ENCODE measurements at regions not wholly inside any gene's neighbourhood (a gene's known extent, or its start where the extent isn't known, plus 50 kb on each side); places are given as distances from the start of the nearest gene placed in this dataset.

DNA sequence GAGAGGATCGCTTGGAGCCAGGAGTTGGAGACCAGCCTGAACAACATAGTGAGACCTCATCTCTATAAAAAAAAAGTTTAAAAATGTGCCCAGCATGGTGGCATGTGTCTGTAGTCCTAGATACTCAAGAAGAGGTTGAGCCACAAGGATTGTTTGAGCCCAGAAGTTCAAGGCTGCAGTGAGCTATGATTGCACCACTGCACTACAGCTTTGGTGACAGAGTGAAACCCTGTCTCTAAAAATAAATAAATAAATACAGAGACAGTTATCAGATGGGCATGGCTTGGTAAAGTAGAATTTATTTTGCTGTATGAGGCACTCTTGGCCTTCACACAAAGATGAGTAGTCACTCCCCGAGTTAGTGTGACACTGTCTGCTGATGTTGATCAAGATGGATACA, 54.1 kb upstream of the SPRY1 start:
- no peak for TF ChIP-seq POLR2A (IDR thresholded peaks at IDR 0.05)
- TF ChIP-seq, protein P1, sequence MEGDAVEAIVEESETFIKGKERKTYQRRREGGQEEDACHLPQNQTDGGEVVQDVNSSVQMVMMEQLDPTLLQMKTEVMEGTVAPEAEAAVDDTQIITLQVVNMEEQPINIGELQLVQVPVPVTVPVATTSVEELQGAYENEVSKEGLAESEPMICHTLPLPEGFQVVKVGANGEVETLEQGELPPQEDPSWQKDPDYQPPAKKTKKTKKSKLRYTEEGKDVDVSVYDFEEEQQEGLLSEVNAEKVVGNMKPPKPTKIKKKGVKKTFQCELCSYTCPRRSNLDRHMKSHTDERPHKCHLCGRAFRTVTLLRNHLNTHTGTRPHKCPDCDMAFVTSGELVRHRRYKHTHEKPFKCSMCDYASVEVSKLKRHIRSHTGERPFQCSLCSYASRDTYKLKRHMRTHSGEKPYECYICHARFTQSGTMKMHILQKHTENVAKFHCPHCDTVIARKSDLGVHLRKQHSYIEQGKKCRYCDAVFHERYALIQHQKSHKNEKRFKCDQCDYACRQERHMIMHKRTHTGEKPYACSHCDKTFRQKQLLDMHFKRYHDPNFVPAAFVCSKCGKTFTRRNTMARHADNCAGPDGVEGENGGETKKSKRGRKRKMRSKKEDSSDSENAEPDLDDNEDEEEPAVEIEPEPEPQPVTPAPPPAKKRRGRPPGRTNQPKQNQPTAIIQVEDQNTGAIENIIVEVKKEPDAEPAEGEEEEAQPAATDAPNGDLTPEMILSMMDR (IDR thresholded peaks at IDR 0.05 in 8 of 11, conservative IDR thresholded peaks at IDR 0.05 in 3 of 11): no peak

Measured in spleen (tissue), 7 donors.